Esophagus muscularis mucosa (tissue), 4 donors: ENCODE measurements at regions not wholly inside any gene's neighbourhood (a gene's known extent, or its start where the extent isn't known, plus 50 kb on each side); places are given as distances from the start of the nearest gene placed in this dataset.

Experiments used
- CTCF ChIP-seq, 3 experiments: fragments of 200-600 bp in 2 of 3; fragments of 450-650 bp in 1 of 3; sonication (generic) in 2 of 3; IDR thresholded peaks; one replicate each; pipeline ENCODE4 v1.5.1; 2017 to 2019; ENCODE audit warnings: antibody characterized with exemption in 3 of 3, mild to moderate bottlenecking in 2 of 3, moderate library complexity in 1 of 3
- EP300 ChIP-seq: sonication (generic); formaldehyde crosslinking; IDR thresholded peaks from one replicate; pipeline ENCODE4 v1.6.1; 2017; ENCODE audit warnings: antibody characterized with exemption
- POLR2A ChIP-seq: fragments of 450-650 bp; IDR thresholded peaks from one replicate; pipeline ENCODE4 v1.6.1; 2017; ENCODE audit warnings: antibody characterized with exemption, moderate library complexity, mild to moderate bottlenecking, low read depth
- POLR2AphosphoS5 ChIP-seq, 2 donors: sonication (generic); formaldehyde crosslinking; IDR thresholded peaks; one replicate each; pipeline ENCODE4 v1.6.1; 2017; ENCODE audit warnings: antibody characterized with exemption in 2 of 2

GRCh38 chrX:145563159-145563558 lies 254.5 kb upstream of the SLITRK2 start:
- TF ChIP-seq POLR2AphosphoS5 (IDR thresholded peaks at IDR 0.05), result no peak
- no peak for TF ChIP-seq CTCF (IDR thresholded peaks at IDR 0.05)
- no peak for TF ChIP-seq POLR2A
- no peak for TF ChIP-seq EP300
